ENCODE measurements at regions not wholly inside any gene's neighbourhood (a gene's known extent, or its start where the extent isn't known, plus 50 kb on each side); places are given as distances from the start of the nearest gene placed in this dataset.
A peak's percentile ranks its signal among the peaks of the same experiment; 100 is the strongest.

- Histone ChIP-seq H3K27ac (ENCODE audit: low read depth, low read length) (peak overlapping the region; percentile 67), H3K27me3 (ENCODE audit: control insufficient read depth in 3 of 3, insufficient read depth in 3 of 3, low read length in 3 of 3) (no peaks in the 10 kb centered on the region), H3K36me3 (ENCODE audit: control insufficient read depth in 3 of 3, insufficient read depth in 3 of 3, low read length in 3 of 3) (no peaks in the 10 kb centered on the region), H3K9ac (ENCODE audit: low read depth in 1 of 3, low read length in 3 of 3) (no peak overlapping the region), H3K4me3 (ENCODE audit: low read length in 3 of 3) (no peak overlapping the region), H3K4me1 (ENCODE audit: control insufficient read depth in 3 of 3, insufficient read depth in 3 of 3, low read length in 3 of 3) (peaks cover 4 to 14% (median 13%) of the 10 kb centered on the region in 3 donors), H3K9me3 (ENCODE audit: control insufficient read depth in 3 of 3, low read length in 3 of 3) (no peaks in the 10 kb centered on the region)
Observed at GRCh38 chr5:57804505-57804904, 321.9 kb upstream of the ACTBL2 start.

- Histone ChIP-seq H3K4me1 (ENCODE audit: control insufficient read depth in 3 of 3, insufficient read depth in 3 of 3, low read length in 3 of 3) (peaks cover 4 to 14% (median 13%) of the 10 kb centered on the region in 3 donors), H3K27ac (ENCODE audit: low read depth, low read length) (peak overlapping the region; percentile 67), H3K9ac (ENCODE audit: low read depth in 1 of 3, low read length in 3 of 3) (no peak overlapping the region)
Observed at GRCh38 chr5:57804007-57804444, 321.4 kb upstream of the ACTBL2 start.

GRCh38 chr5:57802131-57802530 lies 319.5 kb upstream of the ACTBL2 start:
- Histone ChIP-seq H3K4me1 (ENCODE audit: control insufficient read depth in 3 of 3, insufficient read depth in 3 of 3, low read length in 3 of 3) (peaks cover 4 to 14% (median 13%) of the 10 kb centered on the region in 3 donors), H3K36me3 (ENCODE audit: control insufficient read depth in 3 of 3, insufficient read depth in 3 of 3, low read length in 3 of 3) (no peaks in the 10 kb centered on the region), H3K4me3 (ENCODE audit: low read length in 3 of 3) (no peak overlapping the region), H3K9me3 (ENCODE audit: control insufficient read depth in 3 of 3, low read length in 3 of 3) (no peaks in the 10 kb centered on the region), H3K27me3 (ENCODE audit: control insufficient read depth in 3 of 3, insufficient read depth in 3 of 3, low read length in 3 of 3) (no peaks in the 10 kb centered on the region), H3K9ac (ENCODE audit: low read depth in 1 of 3, low read length in 3 of 3) (no peak overlapping the region), H3K27ac (ENCODE audit: low read depth, low read length) (no peak overlapping the region)

More at GRCh38 chr5:57804007-57804444, 321.4 kb upstream of the ACTBL2 start:
- Histone ChIP-seq H3K36me3 (ENCODE audit: control insufficient read depth in 3 of 3, insufficient read depth in 3 of 3, low read length in 3 of 3) (no peaks in the 10 kb centered on the region), H3K4me3 (ENCODE audit: low read length in 3 of 3) (no peak overlapping the region), H3K27me3 (ENCODE audit: control insufficient read depth in 3 of 3, insufficient read depth in 3 of 3, low read length in 3 of 3) (no peaks in the 10 kb centered on the region), H3K9me3 (ENCODE audit: control insufficient read depth in 3 of 3, low read length in 3 of 3) (no peaks in the 10 kb centered on the region)

- H3K9me3 ChIP-seq (ENCODE audit: control insufficient read depth in 3 of 3, low read length in 3 of 3) = no peaks in the 10 kb centered on the region
- no peaks in the 10 kb centered on the region for H3K4me1 ChIP-seq (ENCODE audit: control insufficient read depth in 3 of 3, insufficient read depth in 3 of 3, low read length in 3 of 3)
- no peak overlapping the region for H3K4me3 ChIP-seq (ENCODE audit: low read length in 3 of 3)
- H3K27me3 ChIP-seq (ENCODE audit: control insufficient read depth in 3 of 3, insufficient read depth in 3 of 3, low read length in 3 of 3) = no peaks in the 10 kb centered on the region
- H3K36me3 ChIP-seq (ENCODE audit: control insufficient read depth in 3 of 3, insufficient read depth in 3 of 3, low read length in 3 of 3) = no peaks in the 10 kb centered on the region
- no peak overlapping the region for H3K27ac ChIP-seq (ENCODE audit: low read depth, low read length)
- no peak overlapping the region for H3K9ac ChIP-seq (ENCODE audit: low read depth in 1 of 3, low read length in 3 of 3)
Observed at GRCh38 chr5:57795203-57795602, 312.6 kb upstream of the ACTBL2 start.

- Histone ChIP-seq H3K4me3 (ENCODE audit: low read length in 3 of 3) (no peak overlapping the region), H3K4me1 (ENCODE audit: control insufficient read depth in 3 of 3, insufficient read depth in 3 of 3, low read length in 3 of 3) (no peaks in the 10 kb centered on the region), H3K36me3 (ENCODE audit: control insufficient read depth in 3 of 3, insufficient read depth in 3 of 3, low read length in 3 of 3) (no peaks in the 10 kb centered on the region), H3K9ac (ENCODE audit: low read depth in 1 of 3, low read length in 3 of 3) (no peak overlapping the region), H3K27me3 (ENCODE audit: control insufficient read depth in 3 of 3, insufficient read depth in 3 of 3, low read length in 3 of 3) (no peaks in the 10 kb centered on the region), H3K9me3 (ENCODE audit: control insufficient read depth in 3 of 3, low read length in 3 of 3) (no peaks in the 10 kb centered on the region), H3K27ac (ENCODE audit: low read depth, low read length) (no peak overlapping the region)
Observed at GRCh38 chr5:57791875-57792274, 309.3 kb upstream of the ACTBL2 start.

- no peaks in the 10 kb centered on the region for H3K9me3 ChIP-seq (ENCODE audit: control insufficient read depth in 3 of 3, low read length in 3 of 3)
- H3K4me3 ChIP-seq (ENCODE audit: low read length in 3 of 3) = no peak overlapping the region
- H3K9ac ChIP-seq (ENCODE audit: low read depth in 1 of 3, low read length in 3 of 3) = no peak overlapping the region
- no peak overlapping the region for H3K27ac ChIP-seq (ENCODE audit: low read depth, low read length)
- H3K36me3 ChIP-seq (ENCODE audit: control insufficient read depth in 3 of 3, insufficient read depth in 3 of 3, low read length in 3 of 3) = no peaks in the 10 kb centered on the region
- H3K27me3 ChIP-seq (ENCODE audit: control insufficient read depth in 3 of 3, insufficient read depth in 3 of 3, low read length in 3 of 3) = no peaks in the 10 kb centered on the region
- H3K4me1 ChIP-seq (ENCODE audit: control insufficient read depth in 3 of 3, insufficient read depth in 3 of 3, low read length in 3 of 3) = peaks cover 3 to 14% (median 4%) of the 10 kb centered on the region in 3 donors
Observed at GRCh38 chr5:57785946-57786345, 303.3 kb upstream of the ACTBL2 start.

- Histone ChIP-seq H3K4me1 (ENCODE audit: control insufficient read depth in 3 of 3, insufficient read depth in 3 of 3, low read length in 3 of 3) (peaks cover 3 to 21% (median 6%) of the 10 kb centered on the region in 3 donors), H3K9me3 (ENCODE audit: control insufficient read depth in 3 of 3, low read length in 3 of 3) (no peaks in the 10 kb centered on the region), H3K27me3 (ENCODE audit: control insufficient read depth in 3 of 3, insufficient read depth in 3 of 3, low read length in 3 of 3) (no peaks in the 10 kb centered on the region), H3K9ac (ENCODE audit: low read depth in 1 of 3, low read length in 3 of 3) (peak overlapping the region in 1 of 3 donors; percentile 17), H3K36me3 (ENCODE audit: control insufficient read depth in 3 of 3, insufficient read depth in 3 of 3, low read length in 3 of 3) (no peaks in the 10 kb centered on the region), H3K27ac (ENCODE audit: low read depth, low read length) (no peak overlapping the region), H3K4me3 (ENCODE audit: low read length in 3 of 3) (peak overlapping the region; percentile 22 to 54 (median 52))
Observed at GRCh38 chr5:57784121-57784520, 301.5 kb upstream of the ACTBL2 start.

- Histone ChIP-seq H3K9me3 (ENCODE audit: control insufficient read depth in 3 of 3, low read length in 3 of 3) (no peaks in the 10 kb centered on the region), H3K4me1 (ENCODE audit: control insufficient read depth in 3 of 3, insufficient read depth in 3 of 3, low read length in 3 of 3) (peaks cover 3 to 21% (median 6%) of the 10 kb centered on the region in 3 donors), H3K36me3 (ENCODE audit: control insufficient read depth in 3 of 3, insufficient read depth in 3 of 3, low read length in 3 of 3) (no peaks in the 10 kb centered on the region), H3K27me3 (ENCODE audit: control insufficient read depth in 3 of 3, insufficient read depth in 3 of 3, low read length in 3 of 3) (no peaks in the 10 kb centered on the region), H3K9ac (ENCODE audit: low read depth in 1 of 3, low read length in 3 of 3) (peak overlapping the region in 1 of 3 donors; percentile 17), H3K4me3 (ENCODE audit: low read length in 3 of 3) (peak overlapping the region; percentile 17 to 44 (median 24)), H3K27ac (ENCODE audit: low read depth, low read length) (no peak overlapping the region)
Observed at GRCh38 chr5:57783693-57784092, 301.1 kb upstream of the ACTBL2 start.

GRCh38 chr5:57780961-57781325 lies 298.3 kb upstream of the ACTBL2 start:
- no peak overlapping the region for H3K4me3 ChIP-seq (ENCODE audit: low read length in 3 of 3)
- no peak overlapping the region for H3K27ac ChIP-seq (ENCODE audit: low read depth, low read length)
- no peak overlapping the region for H3K9ac ChIP-seq (ENCODE audit: low read depth in 1 of 3, low read length in 3 of 3)
- H3K27me3 ChIP-seq (ENCODE audit: control insufficient read depth in 3 of 3, insufficient read depth in 3 of 3, low read length in 3 of 3) = no peaks in the 10 kb centered on the region
- peaks cover 3 to 21% (median 6%) of the 10 kb centered on the region in 3 donors for H3K4me1 ChIP-seq (ENCODE audit: control insufficient read depth in 3 of 3, insufficient read depth in 3 of 3, low read length in 3 of 3)
- no peaks in the 10 kb centered on the region for H3K36me3 ChIP-seq (ENCODE audit: control insufficient read depth in 3 of 3, insufficient read depth in 3 of 3, low read length in 3 of 3)
- H3K9me3 ChIP-seq (ENCODE audit: control insufficient read depth in 3 of 3, low read length in 3 of 3) = no peaks in the 10 kb centered on the region

- Histone ChIP-seq H3K9ac (ENCODE audit: low read depth in 1 of 3, low read length in 3 of 3) (no peak overlapping the region), H3K4me1 (ENCODE audit: control insufficient read depth in 3 of 3, insufficient read depth in 3 of 3, low read length in 3 of 3) (peaks cover 3 to 21% (median 6%) of the 10 kb centered on the region in 3 donors), H3K4me3 (ENCODE audit: low read length in 3 of 3) (peak overlapping the region in 1 of 3 donors; percentile 5), H3K27me3 (ENCODE audit: control insufficient read depth in 3 of 3, insufficient read depth in 3 of 3, low read length in 3 of 3) (no peaks in the 10 kb centered on the region), H3K36me3 (ENCODE audit: control insufficient read depth in 3 of 3, insufficient read depth in 3 of 3, low read length in 3 of 3) (no peaks in the 10 kb centered on the region), H3K9me3 (ENCODE audit: control insufficient read depth in 3 of 3, low read length in 3 of 3) (no peaks in the 10 kb centered on the region), H3K27ac (ENCODE audit: low read depth, low read length) (peak overlapping the region; percentile 7)
Observed at GRCh38 chr5:57780306-57780960, 297.8 kb upstream of the ACTBL2 start.

All from skeletal muscle tissue (tissue), 3 donors.